Kidney capillary endothelial cell (primary cell): ENCODE measurements at regions not wholly inside any gene's neighbourhood (a gene's known extent, or its start where the extent isn't known, plus 50 kb on each side); places are given as distances from the start of the nearest gene placed in this dataset.

ENCODE experiments used
- DNase-seq: peaks from one replicate; pipeline ENCODE4 v3.0.0-alpha.2; 2018; ENCODE audit warnings: low spot score

DNA sequence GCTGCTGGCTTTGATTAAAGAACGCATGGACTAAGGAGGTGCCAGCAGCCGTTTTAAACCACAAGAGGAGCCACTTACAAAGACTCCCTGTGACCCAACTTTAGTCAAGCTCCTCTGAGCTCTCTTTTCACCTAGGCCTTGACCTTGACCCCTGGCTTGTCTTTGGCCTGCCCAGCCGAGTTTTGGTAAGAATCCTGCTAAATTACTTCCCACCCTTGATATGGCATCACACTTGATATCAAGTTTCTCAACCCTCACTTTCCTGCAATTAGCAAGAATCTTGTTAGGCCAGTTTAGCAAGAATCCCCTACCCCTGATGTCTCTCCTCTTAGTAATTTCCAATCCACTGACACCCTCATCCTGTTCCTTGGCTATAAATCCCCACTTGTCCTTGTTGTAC, 232.8 kb upstream of the SALL1 start:
- DNase-seq: no peak

GRCh38 chr16:51382940-51383339, 231.9 kb upstream of the SALL1 start:
- DNase-seq: no peak

GRCh38 chr16:51382211-51382610, 231.1 kb upstream of the SALL1 start:
- DNase-seq: no peak

GRCh38 chr16:51376080-51376479, 225.0 kb upstream of the SALL1 start:
- DNase-seq: no peak

GRCh38 chr16:51374790-51375189, 223.7 kb upstream of the SALL1 start:
- DNase-seq: no peak

DNA sequence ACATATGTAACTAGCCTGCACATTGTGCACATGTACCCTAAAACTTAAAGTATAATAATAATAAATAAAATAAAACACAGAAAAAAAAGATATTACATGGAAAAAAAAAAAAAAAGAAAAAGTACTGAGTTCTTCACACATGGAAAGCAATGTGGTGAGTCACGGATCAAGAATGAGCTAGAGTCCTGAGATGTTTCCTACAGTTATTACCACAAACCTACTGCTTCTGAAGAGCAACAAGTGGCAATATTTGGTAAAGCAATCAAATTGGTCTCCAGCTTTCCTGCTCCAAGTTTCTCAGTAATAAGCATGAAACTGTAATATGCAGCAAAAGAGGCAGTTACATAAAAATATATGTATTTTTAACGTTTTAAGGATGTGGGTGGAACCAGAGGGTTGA, 223.3 kb upstream of the SALL1 start:
- DNase-seq: no peak

GRCh38 chr16:51365715-51366114, 214.6 kb upstream of the SALL1 start:
- DNase-seq: no peak

DNA sequence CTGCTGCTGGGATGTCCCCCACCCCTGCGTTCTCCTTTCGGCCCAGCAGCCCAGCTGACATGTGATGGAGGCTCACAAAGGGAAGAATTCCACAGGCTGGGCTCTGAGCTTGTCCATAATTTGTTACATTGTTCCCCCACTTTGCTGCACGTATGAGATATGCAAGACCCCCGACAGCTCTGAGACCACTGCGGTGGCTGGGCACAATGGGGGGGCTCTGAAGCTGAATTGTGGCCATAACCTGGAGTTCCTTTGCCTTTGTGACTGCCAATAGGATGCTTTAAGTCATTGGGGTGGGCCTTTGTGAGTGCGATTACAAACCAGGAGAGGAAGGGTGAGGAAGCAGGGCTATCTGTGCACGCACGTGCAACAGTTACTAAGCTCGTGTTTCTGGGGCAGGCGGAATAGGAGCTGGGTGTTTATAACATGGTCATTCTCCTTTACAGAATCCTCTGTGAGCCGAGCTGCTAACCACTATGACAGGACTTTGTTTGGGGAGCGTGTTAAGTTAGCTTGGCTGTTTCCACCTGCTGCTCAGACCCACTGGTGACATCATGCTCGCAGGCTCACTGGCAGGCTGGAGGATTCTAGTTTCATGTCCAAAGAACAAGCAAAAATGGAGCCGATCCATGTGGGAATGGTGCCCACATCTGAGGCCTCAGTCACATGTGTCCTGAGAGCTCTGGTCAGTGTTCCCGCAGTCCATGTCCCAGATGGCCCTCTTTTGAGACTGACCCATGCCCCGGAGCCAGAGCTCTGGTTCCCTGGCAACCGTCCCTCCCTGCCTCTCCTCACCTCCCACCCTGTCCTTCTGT, 208.3 kb upstream of the SALL1 start:
- DNase-seq: no peak

- no peak for DNase-seq
Observed at GRCh38 chr16:51357839-51358238, 206.8 kb upstream of the SALL1 start.

DNA sequence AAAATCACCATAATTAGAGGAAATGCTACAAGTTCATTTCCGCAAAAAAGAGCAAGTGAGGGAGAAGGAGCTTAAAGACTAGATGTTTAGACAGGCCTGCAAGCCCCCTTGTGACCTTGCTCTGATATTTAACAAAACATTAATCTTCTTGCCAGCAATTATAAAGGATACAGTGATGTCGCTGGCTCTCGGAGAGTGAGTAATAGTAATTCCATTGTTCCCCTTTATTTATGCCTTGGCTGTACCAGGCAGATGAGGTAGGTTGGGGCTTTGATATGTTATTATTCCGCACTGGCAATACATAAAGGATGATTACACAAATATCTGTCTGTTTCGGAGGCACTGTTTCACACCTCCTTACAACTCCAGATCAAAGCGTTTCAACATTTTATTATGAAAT, 204.8 kb upstream of the SALL1 start:
- DNase-seq: no peak

DNA sequence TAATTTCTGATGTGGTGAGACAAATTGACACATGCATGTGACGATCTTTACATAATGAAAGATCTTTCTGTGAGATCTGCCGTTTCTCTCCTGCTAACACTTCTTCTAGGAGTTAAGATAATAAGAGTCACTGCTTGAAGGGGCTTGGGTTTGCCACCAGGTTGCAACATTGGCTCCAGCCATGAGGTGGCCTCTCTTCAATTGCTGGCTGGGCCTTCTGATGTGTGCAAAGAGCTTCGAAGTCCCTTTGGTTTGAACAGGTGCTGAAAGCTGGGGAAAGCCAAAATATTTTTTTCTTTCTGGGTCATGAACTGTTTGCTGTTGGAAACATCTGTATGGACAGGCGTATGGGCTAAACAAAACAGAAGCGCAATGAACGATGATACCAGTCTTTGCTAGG, 204.1 kb upstream of the SALL1 start:
- DNase-seq: no peak

DNA sequence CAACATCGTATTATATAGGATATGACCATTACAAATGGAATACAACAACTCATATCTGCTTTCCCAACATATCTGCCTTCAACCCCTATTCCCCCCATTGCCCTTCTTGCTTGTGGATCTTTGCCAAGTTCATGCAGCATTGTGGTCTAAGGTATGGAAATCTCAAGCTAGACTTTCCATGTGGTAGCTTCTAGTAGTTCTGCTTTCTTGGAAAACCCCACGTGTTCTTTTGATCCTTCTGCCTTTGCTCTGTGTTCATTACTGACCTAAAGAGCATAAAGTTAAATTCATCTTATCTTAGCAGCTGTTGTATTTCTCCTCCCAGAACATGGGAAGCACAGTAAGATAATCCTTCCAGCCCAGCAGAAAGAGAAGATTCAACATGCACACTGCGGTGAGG, 202.0 kb upstream of the SALL1 start:
- no peak for DNase-seq

GRCh38 chr16:51349626-51350025, 198.6 kb upstream of the SALL1 start:
- DNase-seq: no peak

DNA sequence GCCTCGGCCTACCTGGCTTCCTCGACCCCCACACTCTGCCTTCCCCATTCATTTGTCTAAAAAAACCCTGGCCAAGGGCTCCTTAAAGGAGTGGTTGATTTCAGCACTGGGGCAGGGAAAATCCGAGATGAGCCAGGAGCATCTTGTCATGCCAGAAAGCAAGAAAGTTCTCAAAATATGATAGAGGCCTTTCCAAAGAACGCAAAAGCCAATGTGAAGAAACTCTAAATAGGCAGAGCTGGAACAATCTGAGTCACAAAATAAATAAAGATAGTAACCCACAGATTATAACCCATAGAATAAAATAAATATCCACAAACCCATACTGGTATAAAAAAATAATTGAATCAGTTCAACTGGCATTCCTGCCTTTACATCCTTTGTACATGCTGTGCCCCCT, 192.3 kb upstream of the SALL1 start:
- DNase-seq: no peak

GRCh38 chr16:51341204-51341603, 190.1 kb upstream of the SALL1 start:
- DNase-seq: no peak

DNA sequence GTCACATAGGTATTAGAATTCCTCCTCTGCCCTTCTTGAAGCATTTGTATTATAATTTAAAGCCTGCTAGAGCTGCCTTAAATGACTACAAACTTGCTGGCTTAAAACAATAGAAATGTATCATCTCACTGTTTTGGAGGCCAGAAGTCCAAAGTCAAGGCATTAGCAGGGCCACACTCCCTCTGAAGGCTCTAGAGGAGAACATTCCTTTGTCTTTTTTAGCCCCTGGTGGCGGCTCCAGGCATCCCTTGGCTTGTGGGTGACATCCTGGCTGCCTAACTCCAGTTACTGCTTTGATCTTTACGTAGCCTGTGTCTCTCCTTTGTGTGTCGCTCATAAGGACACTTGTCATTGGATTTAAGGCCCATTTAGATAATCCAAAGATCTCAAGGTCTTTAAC, 186.6 kb upstream of the SALL1 start:
- no peak for DNase-seq

- DNase-seq: no peak
Observed at GRCh38 chr16:51328733-51329132, 177.7 kb upstream of the SALL1 start.

DNA sequence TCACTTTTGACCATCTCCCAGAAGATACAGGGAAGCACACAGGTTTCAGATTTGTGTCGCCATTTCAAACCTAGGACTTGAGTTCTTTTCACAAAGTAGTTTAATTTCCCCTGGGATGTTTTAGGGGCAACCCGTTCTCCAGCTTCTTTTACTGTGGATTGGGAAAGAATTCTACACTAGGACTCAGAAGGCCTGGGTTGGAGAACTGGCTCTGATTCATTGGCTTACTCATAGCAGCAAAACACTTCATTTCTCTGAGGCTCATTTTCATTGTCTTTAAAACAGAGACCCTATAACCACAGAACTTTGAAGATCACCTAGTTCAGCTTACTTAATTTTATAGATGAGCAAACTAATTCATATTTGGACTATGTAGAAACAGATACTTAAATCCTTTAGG, 175.9 kb upstream of the SALL1 start:
- DNase-seq: no peak

- DNase-seq: no peak
Observed at GRCh38 chr16:51326131-51326856, 175.2 kb upstream of the SALL1 start.

- no peak for DNase-seq
Observed at GRCh38 chr16:51321251-51321650, 170.2 kb upstream of the SALL1 start.

GRCh38 chr16:51317575-51317974, 166.5 kb upstream of the SALL1 start:
- DNase-seq: no peak

DNA sequence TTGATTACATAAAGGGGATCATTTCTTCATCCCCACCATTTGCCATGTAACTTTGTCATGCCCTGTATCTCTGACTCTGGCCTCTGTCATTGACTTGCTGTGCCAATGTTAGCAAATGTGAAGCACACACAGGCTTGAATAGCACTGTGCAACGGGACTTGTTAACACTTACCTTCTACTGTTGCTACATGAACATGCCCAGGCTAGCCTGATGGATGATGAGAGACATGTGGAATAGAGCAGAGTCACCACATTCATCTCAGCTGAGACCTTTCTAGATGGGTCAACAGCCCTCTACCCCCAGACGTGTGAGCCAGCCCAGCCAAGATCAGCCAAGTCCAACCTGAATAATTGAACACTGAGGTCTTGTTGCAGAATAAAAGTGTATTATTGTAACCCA, 162.1 kb upstream of the SALL1 start:
- DNase-seq: no peak

DNA sequence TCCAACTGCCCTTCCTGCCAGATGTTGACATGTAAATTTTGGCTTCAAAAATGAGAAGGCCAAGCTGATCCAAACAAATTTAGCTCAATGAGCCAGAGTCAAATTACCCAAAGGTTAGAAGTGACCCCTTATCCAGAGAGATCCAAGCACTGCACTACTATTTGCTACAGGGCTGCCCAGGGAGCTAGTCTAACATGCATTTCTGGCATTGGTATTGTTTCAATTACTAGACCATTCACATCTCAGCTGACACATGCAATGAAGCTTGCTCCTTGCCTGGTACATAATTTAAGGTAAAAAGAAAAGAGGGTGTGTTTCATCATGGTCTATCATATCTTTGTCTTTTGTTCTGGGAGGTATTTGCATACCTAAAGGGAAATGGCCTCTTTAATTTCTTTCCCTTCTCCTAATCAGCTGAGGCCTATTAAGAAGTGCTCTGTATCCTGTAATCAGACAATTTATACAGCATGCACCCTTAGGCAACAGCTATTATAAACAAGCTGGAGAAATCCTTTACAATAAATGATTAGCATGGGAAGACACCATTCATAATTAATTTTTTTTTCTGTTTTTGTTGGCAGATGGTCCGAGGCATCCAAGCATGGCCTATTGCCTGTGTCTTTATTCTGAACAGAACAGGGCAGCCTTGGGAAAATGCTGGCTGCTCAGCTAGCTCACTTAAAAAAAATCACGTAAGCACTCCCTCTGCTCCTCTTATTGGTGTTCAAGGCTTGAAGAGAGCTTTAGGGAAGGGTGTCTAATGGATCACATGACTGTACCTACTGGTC, 161.5 kb upstream of the SALL1 start:
- DNase-seq: no peak
